Liver (tissue), 7 donors: ENCODE measurements at regions not wholly inside any gene's neighbourhood (a gene's known extent, or its start where the extent isn't known, plus 50 kb on each side); places are given as distances from the start of the nearest gene placed in this dataset.

Experiments used
- DNase-seq: peaks from one replicate; pipeline ENCODE4 v3.0.0-alpha.2; 2017; ENCODE audit warnings: low spot score
- H3K27ac ChIP-seq, 2 donors: one replicate each; pipeline ENCODE4 v1.7.0; 2013; ENCODE audit warnings: inconsistent platforms in 2 of 2, low read length in 2 of 2, control low read depth in 1 of 2, low read depth in 1 of 2, mild to moderate bottlenecking in 1 of 2
- H3K27me3 ChIP-seq, 4 donors: one replicate each; pipeline versions ENCODE4 v1.6.1 to v1.7.0; 2013; ENCODE audit warnings: low read length in 3 of 4, inconsistent platforms in 1 of 4, mild to moderate bottlenecking in 1 of 4, moderate library complexity in 1 of 4; ENCODE audit not compliant: control insufficient read depth in 4 of 4, insufficient read depth in 4 of 4
- H3K36me3 ChIP-seq, 4 donors: one replicate each; pipeline versions ENCODE4 v1.6.1 to v1.7.0; 2013; ENCODE audit warnings: low read length in 3 of 4, mild to moderate bottlenecking in 3 of 4, low read depth in 1 of 4, moderate library complexity in 1 of 4; ENCODE audit not compliant: control insufficient read depth in 4 of 4, insufficient read depth in 3 of 4
- H3K4me1 ChIP-seq, 4 donors: one replicate each; pipeline versions ENCODE4 v1.6.1 to v1.7.0; 2013; ENCODE audit warnings: low read length in 3 of 4, mild to moderate bottlenecking in 3 of 4, moderate library complexity in 1 of 4; ENCODE audit not compliant: control insufficient read depth in 4 of 4, insufficient read depth in 4 of 4
- H3K4me3 ChIP-seq, 3 donors: one replicate each; pipeline versions ENCODE4 v1.6.1 to v1.7.0; 2013; ENCODE audit warnings: low read length in 3 of 3, control low read depth in 1 of 3, low read depth in 1 of 3, mild to moderate bottlenecking in 1 of 3
- H3K9ac ChIP-seq, 2 donors: one replicate each; pipeline ENCODE4 v1.7.0; 2013; ENCODE audit warnings: low read length in 2 of 2, mild to moderate bottlenecking in 2 of 2, moderate library complexity in 2 of 2, control low read depth in 1 of 2, low read depth in 1 of 2
- H3K9me3 ChIP-seq, 4 donors: one replicate each; pipeline versions ENCODE4 v1.6.1 to v1.7.0; 2013; ENCODE audit warnings: low read length in 3 of 4; ENCODE audit not compliant: control insufficient read depth in 4 of 4
- EGR1 ChIP-seq, 2 donors: IDR thresholded peaks; 2 replicates each; pipeline ENCODE4 v1.6.1; 2016 to 2018; ENCODE audit warnings: antibody characterized with exemption in 2 of 2, low read depth in 2 of 2
- FOXA2 ChIP-seq: IDR thresholded peaks from 2 replicates; pipeline ENCODE4 v1.6.1; 2016; ENCODE audit warnings: antibody characterized with exemption
- GABPA ChIP-seq, 2 donors: IDR thresholded peaks in 1 of 2; conservative IDR thresholded peaks in 1 of 2; 2 replicates each; pipeline ENCODE4 v1.6.1; 2016; ENCODE audit warnings: antibody characterized with exemption in 2 of 2, mild to moderate bottlenecking in 1 of 2, moderate library complexity in 1 of 2
- HNF4A ChIP-seq, 2 donors: conservative IDR thresholded peaks; 2 replicates each; pipeline ENCODE4 v1.6.1; 2016; ENCODE audit warnings: antibody characterized with exemption in 2 of 2, mild to moderate bottlenecking in 2 of 2
- HNF4G ChIP-seq: IDR thresholded peaks from 2 replicates; pipeline ENCODE4 v1.6.1; 2016; ENCODE audit warnings: antibody characterized with exemption
- JUND ChIP-seq, 2 donors: IDR thresholded peaks; 2 replicates each; pipeline ENCODE4 v1.6.1; 2016; ENCODE audit warnings: antibody characterized with exemption in 2 of 2
- MAX ChIP-seq: IDR thresholded peaks from 2 replicates; pipeline ENCODE4 v1.6.1; 2016; ENCODE audit warnings: antibody characterized with exemption
- NR2F2 ChIP-seq: IDR thresholded peaks from 2 replicates; pipeline ENCODE4 v1.6.1; 2016; ENCODE audit warnings: antibody characterized with exemption
- RAD21 ChIP-seq, 2 donors: IDR thresholded peaks; 2 replicates each; pipeline ENCODE4 v1.6.1; 2016; ENCODE audit warnings: antibody characterized with exemption in 2 of 2, mild to moderate bottlenecking in 2 of 2
- REST ChIP-seq: IDR thresholded peaks from 2 replicates; pipeline ENCODE4 v1.6.1; 2016; ENCODE audit warnings: antibody characterized with exemption, mild to moderate bottlenecking
- SP1 ChIP-seq: IDR thresholded peaks from 2 replicates; pipeline ENCODE4 v1.6.1; 2018; ENCODE audit warnings: antibody characterized with exemption, mild to moderate bottlenecking
- TAF1 ChIP-seq: conservative IDR thresholded peaks from 2 replicates; pipeline ENCODE4 v1.6.1; 2016; ENCODE audit warnings: antibody characterized with exemption, mild to moderate bottlenecking
- ZBTB33 ChIP-seq: IDR thresholded peaks from 2 replicates; pipeline ENCODE4 v1.6.1; 2016; ENCODE audit warnings: antibody characterized with exemption
- WGBS: extraction: QIAGEN DNeasy Blood & Tissue Kit; methylation state at CpG from one replicate; pipeline ENCODE4 v1.1.7; 2013; 5-methylcytosine and 5-hydroxymethylcytosine counted together
- donor health status: healthy.
- donor health status: healthy.
- donor health status: healthy.
- donor health status: healthy.

DNA sequence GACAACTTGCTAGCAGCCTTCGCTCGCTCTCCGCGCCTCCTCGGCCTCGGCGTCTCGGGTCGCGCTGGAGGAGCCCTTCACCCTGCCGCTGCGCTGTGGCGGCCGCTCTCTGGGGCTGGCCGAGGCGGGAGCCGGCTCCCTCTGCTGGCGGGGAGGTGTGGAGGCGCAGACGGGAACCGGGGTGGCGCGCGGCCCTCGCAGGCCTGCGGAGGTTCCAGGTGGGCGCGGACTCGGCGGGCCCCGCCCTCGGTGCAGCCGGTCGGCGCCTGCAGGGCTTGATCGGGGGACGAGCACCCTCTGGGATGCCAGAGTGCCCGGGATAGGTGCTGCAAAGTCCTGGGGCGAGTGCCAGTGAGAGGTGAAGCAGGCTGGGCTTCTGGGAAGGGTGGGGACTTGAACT lies 989.9 kb downstream of the ROBO2 start:
- no peak overlapping the region for H3K27ac ChIP-seq
- H3K36me3 ChIP-seq: no peaks in the 10 kb centered on the region
- H3K4me1 ChIP-seq: no peaks in the 10 kb centered on the region
- TF ChIP-seq REST: no peak
- TF ChIP-seq RAD21 (IDR thresholded peaks at IDR 0.05): no peak
- no peak for TF ChIP-seq FOXA2
- TF ChIP-seq GABPA (IDR thresholded peaks at IDR 0.05 in 1 of 2, conservative IDR thresholded peaks at IDR 0.05 in 1 of 2): no peak
- no peak for TF ChIP-seq NR2F2
- no peak for TF ChIP-seq ZBTB33
- no peak for TF ChIP-seq HNF4G
- TF ChIP-seq EGR1 (IDR thresholded peaks at IDR 0.05; ENCODE audit: low read depth in 2 of 2): no peak
- TF ChIP-seq SP1: no peak
- no peak for TF ChIP-seq HNF4A (conservative IDR thresholded peaks at IDR 0.05)
- TF ChIP-seq MAX: no peak
- no peaks in the 10 kb centered on the region for H3K27me3 ChIP-seq
- no peak overlapping the region for H3K4me3 ChIP-seq
- 93% methylated on average over 39 of the region's 39 CpGs for WGBS
- H3K9ac ChIP-seq: no peak overlapping the region
- H3K9me3 ChIP-seq: peaks cover 0 to 4% (median 0%) of the 10 kb centered on the region in 4 donors
- DNase-seq: no peak

DNA sequence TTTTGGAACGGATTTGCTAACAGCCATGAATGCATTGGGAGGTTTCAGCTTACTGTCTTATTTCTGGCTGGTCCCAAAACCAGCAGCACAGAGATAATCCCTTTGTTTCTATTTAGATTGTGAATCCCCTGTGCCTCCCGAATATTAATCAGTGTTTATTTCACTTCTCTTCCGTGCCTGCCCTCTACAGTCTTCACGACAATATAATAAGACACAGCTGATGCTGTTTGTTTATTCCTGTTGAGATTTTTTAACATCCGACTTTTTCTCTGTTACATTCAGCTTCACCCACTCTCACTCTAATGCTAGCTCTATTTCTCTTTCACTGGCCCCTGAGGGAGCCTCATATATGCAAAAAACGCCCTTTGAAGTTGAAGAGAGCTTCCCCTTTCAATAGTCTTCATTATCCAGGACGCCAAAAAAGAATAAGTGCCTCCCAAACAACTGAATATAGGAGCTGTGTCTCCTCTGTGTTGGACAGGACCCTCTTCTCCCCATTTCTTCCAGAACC lies 995.3 kb downstream of the ROBO2 start:
- no peak overlapping the region for H3K9ac ChIP-seq
- no peak for TF ChIP-seq FOXA2
- TF ChIP-seq TAF1: no peak
- no peak for TF ChIP-seq REST
- no peak for TF ChIP-seq ZBTB33
- no peak for TF ChIP-seq GABPA (IDR thresholded peaks at IDR 0.05 in 1 of 2, conservative IDR thresholded peaks at IDR 0.05 in 1 of 2)
- TF ChIP-seq JUND (IDR thresholded peaks at IDR 0.05): no peak
- H3K36me3 ChIP-seq: no peaks in the 10 kb centered on the region
- H3K27ac ChIP-seq: no peak overlapping the region
- H3K27me3 ChIP-seq: peaks cover 0 to 7% (median under 1%) of the 10 kb centered on the region in 4 donors
- no peaks in the 10 kb centered on the region for H3K9me3 ChIP-seq
- 21% methylated on average over 7 of the region's 7 CpGs for WGBS
- H3K4me3 ChIP-seq: no peak overlapping the region
- DNase-seq: no peak
- no peaks in the 10 kb centered on the region for H3K4me1 ChIP-seq
